Karpas-422 (cell line): ENCODE measurements at regions not wholly inside any gene's neighbourhood (a gene's known extent, or its start where the extent isn't known, plus 50 kb on each side); places are given as distances from the start of the nearest gene placed in this dataset.
A peak's percentile ranks its signal among the peaks of the same experiment; 100 is the strongest.

Experiments
- DNase-seq: peaks from one replicate; pipeline ENCODE4 v3.0.0-alpha.2; 2015
- H2AFZ ChIP-seq: fragments of 200-600 bp; sonication (generic); 2 replicates; pipeline ENCODE4 v1.6.1; 2014; ENCODE audit warnings: antibody characterized with exemption, low read length, mixed read lengths
- H3K27ac ChIP-seq: fragments of 200-600 bp; sonication (generic); 2 replicates; pipeline ENCODE4 v1.5.1; 2014; ENCODE audit warnings: mild to moderate bottlenecking, low read length, moderate library complexity
- H3K27me3 ChIP-seq: fragments of 200-600 bp; sonication (generic); 2 replicates; pipeline ENCODE4 v1.6.1; 2014; ENCODE audit warnings: low read length, mixed read lengths
- H3K36me3 ChIP-seq: fragments of 200-600 bp; sonication (generic); 2 replicates; pipeline ENCODE4 v1.6.1; 2014; ENCODE audit warnings: low read length, mixed read lengths; ENCODE audit not compliant: insufficient read depth
- H3K4me1 ChIP-seq: fragments of 200-600 bp; sonication (generic); 2 replicates; pipeline ENCODE4 v1.6.1; 2014; ENCODE audit warnings: mild to moderate bottlenecking, low read length, mixed read lengths
- H3K4me2 ChIP-seq: fragments of 200-600 bp; sonication (generic); 2 replicates; pipeline ENCODE4 v1.6.1; 2014; ENCODE audit warnings: low read length, low read depth, mild to moderate bottlenecking; ENCODE audit not compliant: poor library complexity, severe bottlenecking
- H3K4me3 ChIP-seq: fragments of 200-600 bp; sonication (generic); 2 replicates; pipeline ENCODE4 v1.5.1; 2014; ENCODE audit warnings: mild to moderate bottlenecking, antibody characterized with exemption, low read length, mixed read lengths
- H3K79me2 ChIP-seq: fragments of 200-600 bp; sonication (generic); 2 replicates; pipeline ENCODE4 v1.6.1; 2014; ENCODE audit warnings: mild to moderate bottlenecking, low read length, mixed read lengths
- H3K9ac ChIP-seq: fragments of 200-600 bp; sonication (generic); 2 replicates; pipeline ENCODE4 v1.6.0; 2014; ENCODE audit warnings: low read length
- H3K9me2 ChIP-seq: fragments of 200-600 bp; sonication (generic), shearing (Covaris generic); replicated peaks from 2 replicates; pipeline ENCODE4 v1.6.0; 2014; ENCODE audit warnings: mild to moderate bottlenecking, low read length, moderate library complexity; ENCODE audit not compliant: insufficient read depth
- H3K9me3 ChIP-seq: fragments of 300-700, 200-600 bp; sonication (generic); 2 replicates; pipeline ENCODE4 v1.6.1; 2014; ENCODE audit warnings: low read length, mixed read lengths
- H4K20me1 ChIP-seq: fragments of 200-600 bp; sonication (generic); 2 replicates; pipeline ENCODE4 v1.6.1; 2014; ENCODE audit warnings: mild to moderate bottlenecking, antibody characterized with exemption, low read length, low read depth; ENCODE audit not compliant: insufficient read depth

GRCh38 chr13:26476782-26477142 is 80.7 kb upstream of the WASF3 start:
- no peak overlapping the region for H3K9ac ChIP-seq
- DNase-seq, result no peak
- no peaks in the 10 kb centered on the region for H3K4me1 ChIP-seq
- H4K20me1 ChIP-seq, result no peaks in the 10 kb centered on the region
- no peaks in the 10 kb centered on the region for H3K9me2 ChIP-seq
- H3K27ac ChIP-seq, result no peak overlapping the region
- no peak overlapping the region for H2AFZ ChIP-seq
- H3K36me3 ChIP-seq, result no peaks in the 10 kb centered on the region
- no peaks in the 10 kb centered on the region for H3K27me3 ChIP-seq
- H3K79me2 ChIP-seq, result no peaks in the 10 kb centered on the region
- no peak overlapping the region for H3K4me2 ChIP-seq
- no peaks in the 10 kb centered on the region for H3K9me3 ChIP-seq
- H3K4me3 ChIP-seq, result no peak overlapping the region

DNA sequence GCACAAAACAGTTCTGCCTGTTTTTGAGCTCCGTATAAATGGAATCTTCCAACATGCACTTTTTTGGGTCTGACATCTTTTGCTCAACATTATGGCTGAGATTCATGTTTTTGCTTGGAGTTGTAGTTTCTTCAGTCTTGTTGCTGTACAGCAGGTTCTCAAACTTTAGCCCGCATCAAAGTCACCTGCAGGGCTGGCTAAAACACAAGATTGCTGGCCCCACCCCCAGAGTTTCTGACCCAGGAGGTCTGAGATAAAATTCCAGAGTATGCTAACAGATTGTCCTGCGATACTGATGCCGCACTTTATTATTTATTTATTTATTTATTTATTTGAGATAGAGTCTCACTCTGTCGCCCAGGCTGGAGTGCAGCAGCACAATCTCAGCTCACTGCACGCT is 79.8 kb upstream of the WASF3 start:
- H3K79me2 ChIP-seq, result no peaks in the 10 kb centered on the region
- H3K27ac ChIP-seq, result no peak overlapping the region
- no peaks in the 10 kb centered on the region for H3K27me3 ChIP-seq
- DNase-seq, result no peak
- no peaks in the 10 kb centered on the region for H4K20me1 ChIP-seq
- H3K9me3 ChIP-seq, result no peaks in the 10 kb centered on the region
- no peak overlapping the region for H3K4me2 ChIP-seq
- H3K9me2 ChIP-seq, result no peaks in the 10 kb centered on the region
- peaks cover 3% of the 10 kb centered on the region for H3K4me1 ChIP-seq
- no peak overlapping the region for H2AFZ ChIP-seq
- H3K36me3 ChIP-seq, result no peaks in the 10 kb centered on the region
- no peak overlapping the region for H3K4me3 ChIP-seq
- no peak overlapping the region for H3K9ac ChIP-seq

DNA sequence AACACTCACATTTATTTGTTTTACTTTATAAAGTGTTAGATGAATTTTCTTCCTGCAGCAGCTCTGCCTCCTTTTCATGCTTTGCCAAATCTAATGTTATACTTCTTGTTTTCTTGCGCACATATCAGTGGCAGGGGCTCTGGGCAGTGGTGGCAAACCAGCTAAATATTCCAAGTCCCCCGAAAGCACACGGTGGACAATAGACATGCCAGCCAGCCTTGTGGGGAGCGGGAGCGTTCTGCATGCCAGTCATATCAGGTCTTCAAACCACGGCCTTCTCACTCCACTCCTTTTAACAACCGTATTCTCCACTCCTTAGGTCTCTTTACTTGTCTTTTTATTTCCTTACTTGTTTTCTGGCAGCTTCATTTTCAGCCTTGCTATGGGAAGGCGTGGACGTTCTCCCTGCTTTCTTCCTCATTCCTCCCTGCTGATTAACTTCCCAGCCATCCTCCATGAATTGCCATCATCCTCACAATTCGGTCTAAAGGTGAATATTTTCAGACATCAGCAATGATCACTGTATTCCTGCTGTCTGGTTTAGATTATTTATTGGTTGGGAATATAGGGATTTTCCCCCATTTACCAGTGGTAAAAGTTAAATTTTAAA is 77.1 kb upstream of the WASF3 start:
- Histone ChIP-seq H2AFZ (no peak overlapping the region), H3K4me3 (no peak overlapping the region), H3K27ac (no peak overlapping the region), H3K4me1 (peaks cover 5% of the 10 kb centered on the region), H4K20me1 (no peaks in the 10 kb centered on the region), H3K9ac (no peak overlapping the region), H3K36me3 (no peaks in the 10 kb centered on the region), H3K9me2 (no peaks in the 10 kb centered on the region), H3K27me3 (no peaks in the 10 kb centered on the region), H3K4me2 (no peak overlapping the region), H3K9me3 (no peaks in the 10 kb centered on the region), H3K79me2 (no peaks in the 10 kb centered on the region)
- no peak for DNase-seq

DNA sequence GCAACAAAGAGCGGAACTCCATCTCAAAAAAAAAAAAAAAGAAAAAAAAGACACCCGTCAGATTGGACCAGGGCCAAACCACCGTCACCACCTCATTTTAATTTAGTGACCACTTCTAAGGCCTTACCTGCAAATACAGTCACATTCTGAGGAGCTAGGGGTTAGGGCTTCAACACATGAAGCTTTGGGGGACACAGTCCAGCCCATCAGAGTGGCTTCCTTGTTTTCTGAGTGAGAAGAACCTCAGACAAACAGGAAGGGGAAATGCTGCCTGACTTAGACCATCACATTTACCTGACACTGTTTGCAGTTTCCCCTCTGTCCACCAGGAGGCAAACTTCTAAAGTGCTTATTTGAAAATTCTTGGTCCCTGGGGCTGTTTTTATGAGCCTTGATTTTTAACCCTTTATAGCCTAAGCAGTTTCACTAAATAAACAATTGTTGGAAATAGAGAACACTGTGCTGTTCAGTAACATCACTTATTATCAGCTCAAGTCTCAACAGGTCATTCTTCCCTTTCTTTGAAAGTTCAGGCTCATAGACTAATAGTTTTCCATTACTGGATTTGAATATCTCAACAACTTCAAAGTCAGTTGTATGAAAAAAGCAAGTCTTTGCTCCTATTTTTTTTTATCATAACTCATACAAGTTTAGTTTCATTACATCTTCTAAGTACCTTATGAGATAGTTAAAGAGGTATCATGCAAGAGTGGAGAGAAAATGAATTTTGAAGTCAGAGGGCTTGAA is 74.9 kb upstream of the WASF3 start:
- Histone ChIP-seq H3K4me3 (peak overlapping the region; percentile 22; the same call in 1 of the 2 replicates), H3K27ac (no peak overlapping the region), H3K9me2 (no peaks in the 10 kb centered on the region), H3K4me1 (peaks cover 5% of the 10 kb centered on the region), H3K36me3 (no peaks in the 10 kb centered on the region), H2AFZ (peak overlapping the region; percentile 90), H3K79me2 (no peaks in the 10 kb centered on the region), H3K4me2 (peak overlapping the region; percentile 55), H4K20me1 (no peaks in the 10 kb centered on the region), H3K9ac (no peak overlapping the region), H3K9me3 (no peaks in the 10 kb centered on the region), H3K27me3 (no peaks in the 10 kb centered on the region)
- DNase-seq, result peak; percentile 91

GRCh38 chr13:26483546-26483945 is 73.9 kb upstream of the WASF3 start:
- Histone ChIP-seq H3K4me1 (peaks cover 5% of the 10 kb centered on the region), H3K79me2 (no peaks in the 10 kb centered on the region), H3K4me3 (no peak overlapping the region), H3K9me3 (no peaks in the 10 kb centered on the region), H3K9ac (no peak overlapping the region), H2AFZ (no peak overlapping the region), H3K36me3 (no peaks in the 10 kb centered on the region), H3K27ac (no peak overlapping the region), H3K27me3 (no peaks in the 10 kb centered on the region), H3K9me2 (no peaks in the 10 kb centered on the region), H4K20me1 (no peaks in the 10 kb centered on the region), H3K4me2 (no peak overlapping the region)
- DNase-seq, result no peak

DNA sequence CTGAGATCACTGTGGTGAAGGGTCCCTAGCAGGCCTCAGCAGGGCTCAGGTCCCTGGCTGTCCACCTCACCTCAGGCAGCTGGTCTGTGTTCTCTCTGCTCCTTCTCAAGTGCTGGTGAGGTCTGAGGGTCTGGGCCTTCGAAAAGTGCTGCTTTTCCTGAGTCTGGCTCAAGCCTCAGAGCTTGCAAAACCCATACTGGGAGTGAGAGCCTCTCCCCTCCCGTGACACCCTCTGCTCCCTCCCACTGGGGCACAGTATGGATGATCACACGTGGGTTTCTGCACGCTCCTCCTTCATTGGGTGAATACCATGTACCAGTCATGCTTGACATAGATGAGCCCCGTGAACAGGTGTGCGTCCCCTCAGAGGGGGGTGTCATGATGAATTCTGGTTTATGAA is 73.3 kb upstream of the WASF3 start:
- no peaks in the 10 kb centered on the region for H4K20me1 ChIP-seq
- H3K4me2 ChIP-seq, result no peak overlapping the region
- no peak overlapping the region for H3K4me3 ChIP-seq
- H3K4me1 ChIP-seq, result peaks cover 5% of the 10 kb centered on the region
- H3K27me3 ChIP-seq, result no peaks in the 10 kb centered on the region
- H3K79me2 ChIP-seq, result no peaks in the 10 kb centered on the region
- no peaks in the 10 kb centered on the region for H3K9me2 ChIP-seq
- no peaks in the 10 kb centered on the region for H3K36me3 ChIP-seq
- no peak overlapping the region for H2AFZ ChIP-seq
- no peaks in the 10 kb centered on the region for H3K9me3 ChIP-seq
- no peak overlapping the region for H3K27ac ChIP-seq
- no peak for DNase-seq
- no peak overlapping the region for H3K9ac ChIP-seq

DNA sequence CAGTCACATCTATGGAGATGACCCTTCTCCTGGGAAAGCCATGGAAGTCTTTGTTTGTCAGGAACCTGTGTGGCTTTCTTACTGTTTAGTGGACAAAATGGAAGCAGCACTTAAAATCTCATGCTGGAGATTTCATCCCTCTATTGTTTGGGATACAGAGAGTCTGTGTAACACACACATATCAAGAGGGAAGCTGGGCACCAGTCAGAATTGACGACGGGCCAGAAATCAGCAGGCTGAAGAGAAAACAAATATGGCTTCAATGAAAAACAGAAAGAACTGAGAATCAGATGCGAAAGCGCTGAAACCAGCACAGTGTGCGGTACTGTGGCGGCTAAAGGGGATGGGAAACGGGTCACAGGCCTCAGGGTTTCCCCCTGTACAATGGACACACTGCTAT is 72.2 kb upstream of the WASF3 start:
- Histone ChIP-seq H2AFZ (no peak overlapping the region), H3K9me2 (no peaks in the 10 kb centered on the region), H3K9me3 (no peaks in the 10 kb centered on the region), H3K79me2 (no peaks in the 10 kb centered on the region), H3K4me3 (no peak overlapping the region), H3K27me3 (no peaks in the 10 kb centered on the region), H3K27ac (no peak overlapping the region), H4K20me1 (no peaks in the 10 kb centered on the region), H3K4me2 (no peak overlapping the region), H3K36me3 (no peaks in the 10 kb centered on the region), H3K4me1 (peaks cover 5% of the 10 kb centered on the region), H3K9ac (no peak overlapping the region)
- DNase-seq, result no peak

- DNase-seq, result no peak
- no peak overlapping the region for H3K4me2 ChIP-seq
- no peak overlapping the region for H3K9ac ChIP-seq
- no peaks in the 10 kb centered on the region for H3K9me3 ChIP-seq
- H3K4me3 ChIP-seq, result no peak overlapping the region
- no peak overlapping the region for H3K27ac ChIP-seq
- H3K79me2 ChIP-seq, result no peaks in the 10 kb centered on the region
- no peaks in the 10 kb centered on the region for H3K27me3 ChIP-seq
- H3K4me1 ChIP-seq, result peaks cover 5% of the 10 kb centered on the region
- no peaks in the 10 kb centered on the region for H3K36me3 ChIP-seq
- no peak overlapping the region for H2AFZ ChIP-seq
- no peaks in the 10 kb centered on the region for H4K20me1 ChIP-seq
- no peaks in the 10 kb centered on the region for H3K9me2 ChIP-seq
These were observed 71.7 kb upstream of the WASF3 start for GRCh38 chr13:26485786-26486185.
